NCI-H2227 (cell line): ENCODE measurements at regions not wholly inside any gene's neighbourhood (a gene's known extent, or its start where the extent isn't known, plus 50 kb on each side); places are given as distances from the start of the nearest gene placed in this dataset.

Source experiments
- DNase-seq: peaks from one replicate; lab custom pipeline; 2025; ENCODE audit not compliant: unreplicated experiment; lab: John Stamatoyannopoulos, UW

GRCh38 chr2:235168174-235168979 lies 216.6 kb downstream of the SH3BP4 start:
- DNase-seq = no peak

- DNase-seq = no peak
These were observed 218.2 kb downstream of the SH3BP4 start for GRCh38 chr2:235170016-235170415.

GRCh38 chr2:235170536-235171521 lies 219.0 kb downstream of the SH3BP4 start:
- DNase-seq = peak; percentile 10

- DNase-seq = no peak
These were observed 219.8 kb downstream of the SH3BP4 start for GRCh38 chr2:235171550-235172031.

GRCh38 chr2:235180642-235181041 lies 228.8 kb downstream of the SH3BP4 start:
- DNase-seq = no peak

GRCh38 chr2:235183786-235184185 lies 232.0 kb downstream of the SH3BP4 start:
- no peak for DNase-seq

GRCh38 chr2:235187806-235188205 lies 236.0 kb downstream of the SH3BP4 start:
- DNase-seq = no peak

- DNase-seq = no peak
These were observed 239.7 kb downstream of the SH3BP4 start for GRCh38 chr2:235191486-235191885.

GRCh38 chr2:235191978-235192377 lies 240.2 kb downstream of the SH3BP4 start:
- no peak for DNase-seq

GRCh38 chr2:235194351-235194750 lies 242.5 kb downstream of the SH3BP4 start:
- no peak for DNase-seq

- DNase-seq = no peak
These were observed 243.0 kb downstream of the SH3BP4 start for GRCh38 chr2:235194836-235195235.

- no peak for DNase-seq
These were observed 244.1 kb downstream of the SH3BP4 start for GRCh38 chr2:235195921-235196320.

- DNase-seq = no peak
These were observed 247.3 kb downstream of the SH3BP4 start for GRCh38 chr2:235199128-235199527.

- no peak for DNase-seq
These were observed 248.4 kb downstream of the SH3BP4 start for GRCh38 chr2:235200216-235200615.

- no peak for DNase-seq
These were observed 249.9 kb downstream of the SH3BP4 start for GRCh38 chr2:235201756-235202155.

- no peak for DNase-seq
These were observed 253.1 kb downstream of the SH3BP4 start for GRCh38 chr2:235204948-235205347.

GRCh38 chr2:235206399-235206798 lies 254.6 kb downstream of the SH3BP4 start:
- no peak for DNase-seq

GRCh38 chr2:235206980-235207579 lies 255.3 kb downstream of the SH3BP4 start:
- DNase-seq = no peak

GRCh38 chr2:235211056-235211455 lies 259.2 kb downstream of the SH3BP4 start:
- no peak for DNase-seq

- no peak for DNase-seq
These were observed 260.8 kb downstream of the SH3BP4 start for GRCh38 chr2:235212501-235213158.

GRCh38 chr2:235215248-235215647 lies 263.4 kb downstream of the SH3BP4 start:
- no peak for DNase-seq
